ENCODE measurements at regions not wholly inside any gene's neighbourhood (a gene's known extent, or its start where the extent isn't known, plus 50 kb on each side); places are given as distances from the start of the nearest gene placed in this dataset.

- no peak overlapping the region for H3K4me3 ChIP-seq (ENCODE audit: low read depth in 1 of 2, low read length in 2 of 2)
- no peaks in the 10 kb centered on the region for H3K4me1 ChIP-seq (ENCODE audit: control insufficient read depth in 1 of 2, insufficient read depth in 2 of 2, low read length in 2 of 2)
- H3K27me3 ChIP-seq (ENCODE audit: low read depth, low read length) = no peaks in the 10 kb centered on the region
- H3K36me3 ChIP-seq (ENCODE audit: control insufficient read depth in 1 of 2, insufficient read depth in 2 of 2, low read length in 2 of 2) = no peaks in the 10 kb centered on the region
- no peaks in the 10 kb centered on the region for H3K9me3 ChIP-seq (ENCODE audit: control insufficient read depth in 1 of 2, low read length in 2 of 2)
- H3K27ac ChIP-seq (ENCODE audit: low read length) = no peak overlapping the region
Observed at GRCh38 chr20:20768202-20768815, 55.9 kb upstream of the RALGAPA2 start.

- H3K9me3 ChIP-seq (ENCODE audit: control insufficient read depth in 1 of 2, low read length in 2 of 2) = no peaks in the 10 kb centered on the region
- H3K4me1 ChIP-seq (ENCODE audit: control insufficient read depth in 1 of 2, insufficient read depth in 2 of 2, low read length in 2 of 2) = no peaks in the 10 kb centered on the region
- no peak overlapping the region for H3K4me3 ChIP-seq (ENCODE audit: low read depth in 1 of 2, low read length in 2 of 2)
- no peaks in the 10 kb centered on the region for H3K36me3 ChIP-seq (ENCODE audit: control insufficient read depth in 1 of 2, insufficient read depth in 2 of 2, low read length in 2 of 2)
- no peaks in the 10 kb centered on the region for H3K27me3 ChIP-seq (ENCODE audit: low read depth, low read length)
- no peak overlapping the region for H3K27ac ChIP-seq (ENCODE audit: low read length)
Observed at GRCh38 chr20:20765696-20766365, 53.4 kb upstream of the RALGAPA2 start.

- Histone ChIP-seq H3K27ac (ENCODE audit: low read length) (no peak overlapping the region), H3K9me3 (ENCODE audit: control insufficient read depth in 1 of 2, low read length in 2 of 2) (no peaks in the 10 kb centered on the region), H3K36me3 (ENCODE audit: control insufficient read depth in 1 of 2, insufficient read depth in 2 of 2, low read length in 2 of 2) (no peaks in the 10 kb centered on the region), H3K4me3 (ENCODE audit: low read depth in 1 of 2, low read length in 2 of 2) (no peak overlapping the region), H3K27me3 (ENCODE audit: low read depth, low read length) (no peaks in the 10 kb centered on the region), H3K4me1 (ENCODE audit: control insufficient read depth in 1 of 2, insufficient read depth in 2 of 2, low read length in 2 of 2) (no peaks in the 10 kb centered on the region)
Observed at GRCh38 chr20:20763650-20764049, 51.2 kb upstream of the RALGAPA2 start.

All from muscle layer of duodenum (tissue), 2 donors.